ENCODE measurements at regions not wholly inside any gene's neighbourhood (a gene's known extent, or its start where the extent isn't known, plus 50 kb on each side); places are given as distances from the start of the nearest gene placed in this dataset.

DNA sequence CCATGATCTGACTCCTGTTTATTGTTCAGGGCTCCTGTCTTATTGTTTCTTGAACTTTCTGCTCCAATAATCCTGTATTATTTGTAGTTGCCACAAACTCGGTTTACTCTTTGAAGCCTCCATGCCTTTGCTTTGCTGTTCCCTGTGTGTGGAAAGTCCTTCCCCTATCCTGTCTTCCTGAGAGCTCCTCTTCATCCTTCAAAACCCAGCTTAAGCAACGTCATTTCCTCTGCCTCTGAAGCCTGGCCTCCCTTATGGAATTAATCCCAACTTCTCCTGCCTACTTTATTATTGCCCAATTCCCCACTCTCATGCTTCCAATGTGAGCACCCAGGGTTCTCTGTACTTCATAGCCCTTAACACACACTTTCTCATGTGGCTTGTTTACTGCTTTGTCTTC is 766.2 kb downstream of the MED13L start:
- no peak overlapping the region for H3K4me3 ChIP-seq
- no peak overlapping the region for H2AFZ ChIP-seq (ENCODE audit: low read depth, low read length)
- WGBS (ENCODE audit: insufficient coverage, low coverage, missing lambda C conversion rate) = 0% methylated on average over 2 of the region's 2 CpGs
- no peaks in the 10 kb centered on the region for H3K9me1 ChIP-seq (ENCODE audit: control insufficient read depth, insufficient read depth, low read length)
- DNase-seq (ENCODE audit: extremely low read depth in 1 of 4, low spot score in 3 of 4) (no peak), ATAC-seq (no peak), FAIRE-seq (no peak)
- TF ChIP-seq MCM5 (IDR thresholded peaks at IDR 0.05; ENCODE audit: low read depth) (no peak), RAD51 (IDR thresholded peaks at IDR 0.05; ENCODE audit: borderline replicate concordance, low read depth) (no peak), SMAD4 (CRISPR knock-in tag; conservative IDR thresholded peaks at IDR 0.05) (no peak), KLF6 (CRISPR knock-in tag; IDR thresholded peaks at IDR 0.05; ENCODE audit: borderline replicate concordance) (no peak)
- TF ChIP-seq, protein P1, sequence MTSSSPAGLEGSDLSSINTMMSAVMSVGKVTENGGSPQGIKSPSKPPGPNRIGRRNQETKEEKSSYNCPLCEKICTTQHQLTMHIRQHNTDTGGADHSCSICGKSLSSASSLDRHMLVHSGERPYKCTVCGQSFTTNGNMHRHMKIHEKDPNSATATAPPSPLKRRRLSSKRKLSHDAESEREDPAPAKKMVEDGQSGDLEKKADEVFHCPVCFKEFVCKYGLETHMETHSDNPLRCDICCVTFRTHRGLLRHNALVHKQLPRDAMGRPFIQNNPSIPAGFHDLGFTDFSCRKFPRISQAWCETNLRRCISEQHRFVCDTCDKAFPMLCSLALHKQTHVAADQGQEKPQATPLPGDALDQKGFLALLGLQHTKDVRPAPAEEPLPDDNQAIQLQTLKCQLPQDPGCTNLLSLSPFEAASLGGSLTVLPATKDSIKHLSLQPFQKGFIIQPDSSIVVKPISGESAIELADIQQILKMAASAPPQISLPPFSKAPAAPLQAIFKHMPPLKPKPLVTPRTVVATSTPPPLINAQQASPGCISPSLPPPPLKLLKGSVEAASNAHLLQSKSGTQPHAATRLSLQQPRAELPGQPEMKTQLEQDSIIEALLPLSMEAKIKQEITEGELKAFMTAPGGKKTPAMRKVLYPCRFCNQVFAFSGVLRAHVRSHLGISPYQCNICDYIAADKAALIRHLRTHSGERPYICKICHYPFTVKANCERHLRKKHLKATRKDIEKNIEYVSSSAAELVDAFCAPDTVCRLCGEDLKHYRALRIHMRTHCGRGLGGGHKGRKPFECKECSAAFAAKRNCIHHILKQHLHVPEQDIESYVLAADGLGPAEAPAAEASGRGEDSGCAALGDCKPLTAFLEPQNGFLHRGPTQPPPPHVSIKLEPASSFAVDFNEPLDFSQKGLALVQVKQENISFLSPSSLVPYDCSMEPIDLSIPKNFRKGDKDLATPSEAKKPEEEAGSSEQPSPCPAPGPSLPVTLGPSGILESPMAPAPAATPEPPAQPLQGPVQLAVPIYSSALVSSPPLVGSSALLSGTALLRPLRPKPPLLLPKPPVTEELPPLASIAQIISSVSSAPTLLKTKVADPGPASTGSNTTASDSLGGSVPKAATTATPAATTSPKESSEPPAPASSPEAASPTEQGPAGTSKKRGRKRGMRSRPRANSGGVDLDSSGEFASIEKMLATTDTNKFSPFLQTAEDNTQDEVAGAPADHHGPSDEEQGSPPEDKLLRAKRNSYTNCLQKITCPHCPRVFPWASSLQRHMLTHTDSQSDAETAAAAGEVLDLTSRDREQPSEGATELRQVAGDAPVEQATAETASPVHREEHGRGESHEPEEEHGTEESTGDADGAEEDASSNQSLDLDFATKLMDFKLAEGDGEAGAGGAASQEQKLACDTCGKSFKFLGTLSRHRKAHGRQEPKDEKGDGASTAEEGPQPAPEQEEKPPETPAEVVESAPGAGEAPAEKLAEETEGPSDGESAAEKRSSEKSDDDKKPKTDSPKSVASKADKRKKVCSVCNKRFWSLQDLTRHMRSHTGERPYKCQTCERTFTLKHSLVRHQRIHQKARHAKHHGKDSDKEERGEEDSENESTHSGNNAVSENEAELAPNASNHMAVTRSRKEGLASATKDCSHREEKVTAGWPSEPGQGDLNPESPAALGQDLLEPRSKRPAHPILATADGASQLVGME (CRISPR knock-in tag; IDR thresholded peaks at IDR 0.05) = no peak
- TF ChIP-seq, protein P2, sequence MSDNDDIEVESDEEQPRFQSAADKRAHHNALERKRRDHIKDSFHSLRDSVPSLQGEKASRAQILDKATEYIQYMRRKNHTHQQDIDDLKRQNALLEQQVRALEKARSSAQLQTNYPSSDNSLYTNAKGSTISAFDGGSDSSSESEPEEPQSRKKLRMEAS (CRISPR knock-in tag; IDR thresholded peaks at IDR 0.05) = no peak
- TF ChIP-seq, protein P3, sequence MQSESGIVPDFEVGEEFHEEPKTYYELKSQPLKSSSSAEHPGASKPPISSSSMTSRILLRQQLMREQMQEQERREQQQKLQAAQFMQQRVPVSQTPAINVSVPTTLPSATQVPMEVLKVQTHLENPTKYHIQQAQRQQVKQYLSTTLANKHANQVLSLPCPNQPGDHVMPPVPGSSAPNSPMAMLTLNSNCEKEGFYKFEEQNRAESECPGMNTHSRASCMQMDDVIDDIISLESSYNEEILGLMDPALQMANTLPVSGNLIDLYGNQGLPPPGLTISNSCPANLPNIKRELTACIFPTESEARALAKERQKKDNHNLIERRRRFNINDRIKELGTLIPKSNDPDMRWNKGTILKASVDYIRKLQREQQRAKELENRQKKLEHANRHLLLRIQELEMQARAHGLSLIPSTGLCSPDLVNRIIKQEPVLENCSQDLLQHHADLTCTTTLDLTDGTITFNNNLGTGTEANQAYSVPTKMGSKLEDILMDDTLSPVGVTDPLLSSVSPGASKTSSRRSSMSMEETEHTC (IDR thresholded peaks at IDR 0.05) = no peak
- H4K20me1 ChIP-seq (replicated peaks; ENCODE audit: control insufficient read depth, insufficient read depth, low read length) = no peaks in the 10 kb centered on the region
- H3K4me2 ChIP-seq (ENCODE audit: insufficient read depth, low read length) = no peak overlapping the region
- no peaks in the 10 kb centered on the region for H3K9me3 ChIP-seq (replicated peaks; ENCODE audit: control insufficient read depth, insufficient read depth, low read depth, low read length)
- in situ Hi-C loops (cut with MboI) = no loop called here
- no peak overlapping the region for H3K9ac ChIP-seq (ENCODE audit: insufficient read depth in 1 of 2, low read depth in 2 of 2, low read length in 2 of 2)
- H3K4me1 ChIP-seq (replicated peaks in 1 of 2; ENCODE audit: control insufficient read depth in 2 of 2, insufficient read depth in 2 of 2, low read length in 2 of 2) = no peaks in the 10 kb centered on the region
- BruUV-seq (replicated peaks) = no TSS peak
- no peaks in the 10 kb centered on the region for H3K27me3 ChIP-seq (ENCODE audit: control insufficient read depth in 2 of 2, insufficient read depth in 2 of 2, low read length in 2 of 2)
- no peak overlapping the region for H3K27ac ChIP-seq (ENCODE audit: extremely low read depth, low read depth, low read length)
- no peaks in the 10 kb centered on the region for H3K79me2 ChIP-seq (ENCODE audit: control insufficient read depth, insufficient read depth, low read length)
- POLR2A ChIA-PET = no interaction called here
- intact Hi-C loops (cut with micrococcal nuclease) = no loop called here
- H3K36me3 ChIP-seq (ENCODE audit: control insufficient read depth, insufficient read depth, low read length) = no peaks in the 10 kb centered on the region
- CTCF ChIA-PET (ENCODE audit: low intra/inter-chr PET ratio) = no interaction called here

Measured in K562 (cell line).